ENCODE measurements at regions not wholly inside any gene's neighbourhood (a gene's known extent, or its start where the extent isn't known, plus 50 kb on each side); places are given as distances from the start of the nearest gene placed in this dataset.

- DNase-seq = no peak
These were observed 114.4 kb upstream of the DTNA start for GRCh38 chr18:34595690-34596089.

GRCh38 chr18:34598120-34598635, 111.9 kb upstream of the DTNA start:
- DNase-seq = no peak

- no peak for DNase-seq
These were observed 109.9 kb upstream of the DTNA start for GRCh38 chr18:34600158-34600557.

GRCh38 chr18:34600874-34601656, 109.0 kb upstream of the DTNA start:
- no peak for DNase-seq

- no peak for DNase-seq
These were observed 105.5 kb upstream of the DTNA start for GRCh38 chr18:34604591-34604990.

- no peak for DNase-seq
These were observed 103.2 kb upstream of the DTNA start for GRCh38 chr18:34606851-34607250.

- DNase-seq = no peak
These were observed 102.0 kb upstream of the DTNA start for GRCh38 chr18:34608064-34608463.

GRCh38 chr18:34609986-34610648, 100.0 kb upstream of the DTNA start:
- DNase-seq = no peak

GRCh38 chr18:34611904-34612303, 98.2 kb upstream of the DTNA start:
- no peak for DNase-seq

GRCh38 chr18:34620258-34620861, 89.7 kb upstream of the DTNA start:
- DNase-seq = no peak

GRCh38 chr18:34623557-34623956, 86.5 kb upstream of the DTNA start:
- DNase-seq = no peak

- peak; percentile 9 for DNase-seq
These were observed 85.5 kb upstream of the DTNA start for GRCh38 chr18:34624551-34624950.

GRCh38 chr18:34626404-34627136, 83.5 kb upstream of the DTNA start:
- DNase-seq = peak; percentile 41

GRCh38 chr18:34627137-34627920, 82.8 kb upstream of the DTNA start:
- no peak for DNase-seq

- DNase-seq = no peak
These were observed 78.8 kb upstream of the DTNA start for GRCh38 chr18:34631093-34631966.

- DNase-seq = no peak
These were observed 77.8 kb upstream of the DTNA start for GRCh38 chr18:34632321-34632720.

- no peak for DNase-seq
These were observed 76.7 kb upstream of the DTNA start for GRCh38 chr18:34633368-34633767.

- DNase-seq = no peak
These were observed 72.8 kb upstream of the DTNA start for GRCh38 chr18:34637094-34637801.

GRCh38 chr18:34639687-34640086, 70.4 kb upstream of the DTNA start:
- no peak for DNase-seq

- no peak for DNase-seq
These were observed 69.8 kb upstream of the DTNA start for GRCh38 chr18:34640276-34640675.

- DNase-seq = no peak
These were observed 66.1 kb upstream of the DTNA start for GRCh38 chr18:34643989-34644388.
